Activated CD4-positive, CD25-positive, alpha-beta regulatory T cell treated with anti-CD3 and anti-CD28 coated beads, Interleukin-2, amount 50 U/mL, for 24 hours (primary cell): ENCODE measurements at regions not wholly inside any gene's neighbourhood (a gene's known extent, or its start where the extent isn't known, plus 50 kb on each side); places are given as distances from the start of the nearest gene placed in this dataset.
"Not testable (repeated sequence)": the region's sequence is repeated elsewhere in the genome, so short reads cannot be mapped to it uniquely, and the experiment has no call there.

ENCODE experiments used
- ATAC-seq, 2 donors: fragments of 150-1000 bp; cut with Tn5 transposase; one replicate each; pipeline ENCODE4 v1.10.0; 2021; ENCODE audit warnings: mild to moderate bottlenecking in 1 of 2, moderate library complexity in 1 of 2

DNA sequence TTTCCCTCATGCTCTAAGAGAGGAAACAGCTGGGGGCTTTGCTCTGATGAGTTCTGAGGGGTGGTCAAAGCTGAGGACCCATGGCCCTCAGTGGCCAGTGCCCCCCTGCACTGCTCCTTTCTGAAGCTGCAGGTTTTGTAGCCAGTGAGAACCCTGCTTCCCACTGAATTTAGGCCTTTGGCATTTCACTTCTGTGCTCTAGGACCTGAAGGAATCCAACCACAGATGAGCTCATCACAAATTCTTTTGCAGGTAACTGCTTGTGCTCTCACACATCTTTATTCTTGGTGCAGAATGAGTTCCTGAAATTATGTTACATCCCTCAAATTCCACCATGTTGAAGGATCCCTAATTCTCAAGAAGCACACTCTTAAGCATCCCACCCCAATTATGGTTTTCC lies 248.7 kb upstream of the IRF2BP2 start:
- no peak for ATAC-seq

DNA sequence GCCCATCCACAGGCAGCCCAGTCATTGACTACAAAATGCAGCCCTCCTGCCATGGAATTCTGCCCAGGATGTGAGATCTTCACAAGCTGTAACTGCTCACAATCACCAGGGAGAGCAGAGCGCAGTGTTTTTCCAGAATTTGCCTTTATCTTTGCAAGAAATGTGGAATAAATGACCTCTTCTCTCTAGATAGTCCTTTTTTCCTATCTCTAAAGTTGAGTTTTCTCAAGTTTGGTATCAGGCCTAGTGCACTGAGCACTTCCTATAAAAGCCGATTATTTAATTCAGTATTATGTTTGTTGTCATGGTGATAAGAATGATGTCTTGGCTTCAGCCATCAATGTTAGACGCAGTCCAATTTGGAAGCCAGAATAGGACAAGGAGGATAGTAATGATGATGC lies 246.9 kb upstream of the IRF2BP2 start:
- no peak for ATAC-seq

DNA sequence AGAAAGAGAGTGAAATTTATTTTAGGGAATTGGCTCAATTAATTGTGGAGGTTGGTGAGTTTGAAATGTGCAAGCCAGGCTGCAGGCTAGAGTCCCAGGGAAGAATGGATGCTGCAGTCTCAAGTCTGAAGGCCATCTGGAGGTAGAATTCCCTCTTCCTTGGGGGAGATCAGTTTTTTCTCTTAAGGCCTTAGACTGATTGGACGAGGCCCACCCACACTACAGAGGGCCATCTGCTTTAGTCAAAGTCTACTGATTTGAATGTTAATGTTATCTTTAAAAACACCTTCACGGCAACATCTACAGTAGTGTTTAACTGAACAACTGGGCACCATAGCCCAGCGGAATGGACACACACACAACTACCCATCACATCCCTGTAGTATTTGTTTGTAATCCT lies 245.9 kb upstream of the IRF2BP2 start:
- ATAC-seq = no peak

DNA sequence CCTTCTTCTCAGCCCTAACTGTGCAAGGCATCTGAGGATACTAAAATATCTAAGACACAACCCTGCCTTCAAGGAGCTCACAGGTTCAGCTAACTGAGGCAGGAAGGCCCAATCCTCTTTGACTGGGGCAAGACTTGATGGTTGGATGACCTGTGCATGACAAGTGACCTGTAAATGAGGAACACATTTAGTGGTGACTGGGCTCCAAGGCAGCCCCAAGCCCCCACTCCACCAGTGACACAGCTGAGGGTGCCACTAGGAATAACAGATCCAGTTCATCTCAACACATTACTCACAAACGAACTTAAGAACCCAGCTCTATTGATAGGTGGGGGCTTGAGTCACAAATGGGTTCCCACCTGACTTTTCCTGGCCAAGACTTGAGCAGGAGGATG lies 244.7 kb upstream of the IRF2BP2 start:
- no peak for ATAC-seq

DNA sequence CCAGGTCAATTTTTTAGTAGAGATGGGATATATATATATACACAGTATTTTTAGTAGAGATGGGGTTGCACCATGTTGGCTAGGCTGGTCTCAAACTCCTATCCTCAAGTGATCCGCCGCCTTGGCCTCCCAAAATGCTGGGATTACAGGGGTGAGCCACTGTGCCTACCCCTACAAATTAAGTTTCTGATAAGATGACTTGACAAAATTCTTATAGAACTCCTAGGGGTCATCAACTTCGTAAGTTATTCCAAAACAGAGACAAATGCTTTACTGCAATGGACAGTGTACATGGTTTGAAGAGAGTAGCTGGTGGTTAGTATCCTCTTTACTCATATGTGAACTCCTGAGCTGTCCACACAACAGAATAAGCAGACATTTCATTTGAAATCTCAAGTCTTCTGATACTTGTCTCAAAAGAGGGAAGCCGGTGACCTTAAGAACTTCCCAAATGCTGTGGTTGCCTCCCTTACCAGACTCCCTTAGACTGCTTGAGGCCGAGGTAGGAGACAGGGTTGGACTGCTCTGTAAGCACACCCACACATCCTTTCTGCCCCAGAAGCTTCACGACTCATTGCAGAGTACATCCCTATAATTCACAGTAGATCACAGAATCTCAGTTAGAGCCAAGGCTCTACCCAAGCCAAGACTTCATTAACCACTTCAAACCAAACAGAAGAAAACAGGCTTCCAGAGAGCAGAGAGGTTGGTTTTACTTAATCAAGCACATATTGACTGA lies 244.1 kb upstream of the IRF2BP2 start:
- ATAC-seq = no peak

DNA sequence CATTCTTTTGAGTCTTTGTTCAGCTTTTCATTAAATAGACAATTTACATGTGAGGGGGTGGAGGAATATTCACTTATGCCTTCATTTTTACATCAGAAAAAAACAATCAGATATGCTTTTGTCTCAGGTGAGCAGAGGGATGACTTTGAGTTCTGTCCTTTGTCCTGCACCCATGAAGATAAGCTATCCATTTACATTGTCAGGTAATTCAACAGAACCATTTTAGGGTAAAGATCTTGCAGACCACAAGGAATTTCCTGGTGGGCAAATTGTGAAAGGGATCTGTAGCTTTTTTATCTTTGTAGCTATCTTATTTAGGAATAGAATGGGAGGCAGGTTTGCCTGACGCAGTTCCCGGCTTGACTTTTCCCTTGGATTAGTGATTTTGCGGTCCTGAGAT lies 242.7 kb upstream of the IRF2BP2 start:
- no peak for ATAC-seq

DNA sequence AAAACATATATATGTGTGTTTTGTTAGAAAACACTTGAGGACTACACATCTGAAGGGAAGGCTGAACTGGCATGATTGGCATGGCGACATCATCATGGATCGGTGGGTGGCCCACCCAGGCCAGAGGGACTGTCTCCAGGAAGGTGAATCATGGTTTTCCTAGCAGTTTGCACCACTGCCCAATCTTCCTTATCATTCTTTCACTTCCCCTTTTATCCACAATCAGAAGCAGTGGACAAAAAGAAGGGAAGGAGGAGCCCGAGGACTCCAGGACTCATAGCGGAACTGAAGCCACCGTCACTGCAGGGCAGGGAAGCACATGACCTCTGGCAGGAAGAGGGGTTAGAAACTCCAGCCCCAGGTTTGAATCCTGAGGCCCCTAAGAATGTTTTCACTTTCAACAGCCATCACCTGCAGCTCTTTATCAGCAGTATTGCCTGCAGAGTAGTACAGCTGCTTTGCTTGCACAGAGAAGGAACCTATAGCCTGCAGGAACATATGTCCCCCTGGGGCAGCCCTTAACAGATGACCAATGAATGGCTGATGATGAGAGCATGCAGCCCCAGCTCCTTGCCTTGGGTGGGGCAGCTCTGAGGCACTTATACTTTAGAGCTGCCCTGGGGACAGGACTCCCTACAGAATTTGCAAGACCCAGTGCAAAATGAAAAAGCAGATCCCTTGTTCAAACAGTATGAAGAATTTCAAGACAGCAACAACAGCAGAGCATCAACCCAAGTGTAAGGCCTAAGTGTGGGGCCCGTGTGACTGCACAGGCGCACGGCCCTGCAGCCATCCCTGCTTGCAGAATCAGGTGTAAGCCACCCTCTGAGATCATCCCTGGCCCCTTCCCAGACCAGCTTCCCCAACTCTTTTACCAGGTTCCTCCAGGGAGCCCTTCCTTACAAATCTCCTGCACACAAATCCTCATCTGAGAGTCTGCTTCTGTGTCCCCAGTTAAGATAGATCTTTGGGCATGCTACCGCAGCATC lies 241.8 kb upstream of the IRF2BP2 start:
- ATAC-seq = no peak

DNA sequence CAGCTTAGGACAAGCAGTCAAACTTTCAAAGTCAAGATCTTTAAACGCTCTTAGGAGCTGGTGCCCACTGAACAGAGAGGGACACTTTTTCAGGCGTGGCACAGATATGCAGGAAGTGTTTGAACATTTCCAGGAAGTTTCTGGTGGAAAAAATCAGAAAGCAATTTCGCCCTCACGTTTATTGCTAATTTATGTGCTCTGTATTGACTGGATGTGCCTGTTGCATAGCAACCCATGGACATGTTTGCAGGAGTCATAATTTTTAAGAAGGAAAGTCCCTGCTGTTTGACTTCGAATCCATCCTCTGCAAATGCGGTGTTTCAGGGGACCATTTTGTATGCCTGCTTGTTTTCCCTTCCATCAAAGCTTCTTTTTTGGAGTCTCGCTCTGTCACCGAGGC lies 239.9 kb upstream of the IRF2BP2 start:
- ATAC-seq = no peak

DNA sequence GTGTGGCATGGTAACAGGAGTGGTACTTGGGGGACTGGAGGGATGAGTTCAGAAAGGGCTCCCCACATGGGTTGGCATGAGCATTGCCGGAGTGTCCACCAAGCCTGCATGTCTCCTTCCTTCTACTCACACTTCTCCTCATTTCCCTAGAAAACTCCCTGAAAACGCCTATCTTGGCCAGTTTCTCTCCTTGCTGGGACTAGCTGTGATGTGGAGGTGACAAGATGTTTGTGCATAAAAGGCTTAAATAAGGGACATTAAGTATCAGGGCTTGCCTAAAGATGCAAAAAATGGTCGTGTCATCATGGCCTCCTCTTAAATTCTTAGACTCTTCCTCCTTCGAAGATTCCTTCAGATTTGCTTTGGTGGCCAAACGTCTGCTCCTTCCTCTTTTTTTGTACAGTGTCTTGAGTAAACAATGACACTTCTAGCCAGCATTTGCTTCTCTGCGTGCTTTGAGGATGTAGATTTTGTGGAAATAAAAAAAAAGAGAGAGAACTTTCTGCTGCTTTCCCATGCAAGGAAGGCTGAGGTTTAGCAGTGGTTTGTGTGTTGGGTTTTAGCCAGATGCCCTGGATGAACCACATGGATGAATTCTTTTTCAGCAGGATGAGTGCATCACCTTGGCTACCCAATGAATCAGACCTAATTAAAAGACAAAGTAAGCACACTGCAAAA lies 239.1 kb upstream of the IRF2BP2 start:
- ATAC-seq = no peak

DNA sequence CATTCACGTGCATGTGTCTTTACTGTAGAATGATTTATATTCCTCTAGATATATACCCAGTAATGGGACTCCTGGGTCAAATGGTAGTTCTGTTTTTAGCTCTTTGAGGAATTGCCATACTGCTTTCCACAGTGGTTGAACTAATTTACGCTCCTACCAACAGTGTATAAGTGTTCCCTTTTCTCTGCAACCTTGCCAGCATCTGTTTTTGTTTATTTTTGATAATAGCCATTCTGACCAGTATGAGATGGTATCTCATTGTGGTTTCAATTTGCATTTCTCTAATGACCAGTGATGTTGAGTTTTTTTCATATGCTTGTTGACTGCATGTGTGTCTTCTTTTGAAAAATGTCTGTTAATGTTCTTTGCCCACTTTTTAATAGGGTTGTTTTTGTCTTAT lies 236.8 kb upstream of the IRF2BP2 start:
- ATAC-seq = not testable (repeated sequence)

DNA sequence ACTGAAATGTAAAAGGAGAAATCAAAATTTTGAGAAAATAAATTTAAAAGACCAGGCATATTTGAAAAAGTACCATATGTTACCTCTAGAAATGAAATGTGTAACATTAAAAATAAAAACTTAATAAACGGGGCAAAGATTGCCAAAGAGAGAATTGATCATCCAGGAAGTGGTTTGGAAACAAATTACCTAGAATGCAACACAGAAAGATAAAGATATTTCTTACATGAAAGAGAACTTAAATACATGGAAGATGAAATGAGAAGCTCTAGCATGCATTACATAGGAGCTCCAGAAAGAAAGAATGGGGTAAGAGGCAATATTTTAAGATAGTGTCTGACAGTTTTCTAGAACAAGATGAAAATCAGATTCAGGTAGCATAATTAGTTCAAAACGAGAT lies 235.9 kb upstream of the IRF2BP2 start:
- ATAC-seq = no peak

DNA sequence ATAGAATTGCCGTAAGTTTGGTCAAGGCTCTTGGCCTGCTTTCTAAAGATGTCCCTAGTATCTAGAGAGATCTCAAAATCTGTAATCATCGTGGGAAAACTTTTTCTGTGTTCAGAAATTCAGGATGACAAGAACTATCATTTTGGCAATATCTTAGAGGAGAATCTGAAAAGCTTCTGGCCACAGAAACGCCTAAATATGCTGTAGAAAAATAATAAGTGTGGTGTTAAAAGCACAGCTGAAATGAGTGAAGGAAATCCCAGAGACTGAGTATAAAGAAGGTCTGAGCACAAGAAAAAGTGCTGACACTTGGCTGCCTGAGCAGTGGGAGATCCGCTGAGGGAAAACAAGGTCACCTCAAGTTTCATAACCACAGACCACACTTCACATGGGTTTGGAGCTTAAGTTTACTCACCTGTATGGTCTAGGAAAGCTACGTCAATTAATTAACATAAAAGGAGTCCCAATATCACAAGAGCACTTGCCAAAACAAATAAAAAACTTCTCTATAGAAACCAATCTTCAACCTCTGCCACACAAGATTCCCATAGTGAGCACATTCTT lies 235.2 kb upstream of the IRF2BP2 start:
- ATAC-seq = peak in 1 of 2 donors; percentile 17

DNA sequence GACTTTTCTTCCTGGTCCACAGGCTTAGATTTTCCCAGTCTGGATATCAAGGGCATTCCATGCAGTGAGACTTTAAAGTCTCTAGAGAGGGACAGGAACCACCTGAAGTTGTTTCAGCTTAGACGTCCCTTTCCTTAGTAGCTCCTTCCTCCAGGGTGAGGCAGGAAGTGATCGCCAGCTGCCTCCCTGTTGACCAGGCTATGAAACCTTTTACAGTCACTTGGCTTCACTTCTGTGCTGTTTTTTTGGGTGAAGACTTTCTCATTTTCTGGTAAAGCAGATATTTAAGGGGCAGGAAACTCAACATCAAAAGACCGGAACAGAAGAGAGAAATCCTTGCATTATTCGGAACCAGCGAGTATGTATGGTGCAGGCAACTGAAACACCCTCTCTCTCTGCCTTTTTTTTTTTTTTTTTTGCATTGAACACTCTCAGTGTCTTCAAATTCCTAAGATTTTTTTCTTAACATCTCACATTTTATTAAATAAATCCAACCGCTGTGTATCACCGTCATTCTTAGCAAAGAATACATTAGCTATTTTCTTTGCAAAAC lies 234.6 kb upstream of the IRF2BP2 start:
- no peak for ATAC-seq

DNA sequence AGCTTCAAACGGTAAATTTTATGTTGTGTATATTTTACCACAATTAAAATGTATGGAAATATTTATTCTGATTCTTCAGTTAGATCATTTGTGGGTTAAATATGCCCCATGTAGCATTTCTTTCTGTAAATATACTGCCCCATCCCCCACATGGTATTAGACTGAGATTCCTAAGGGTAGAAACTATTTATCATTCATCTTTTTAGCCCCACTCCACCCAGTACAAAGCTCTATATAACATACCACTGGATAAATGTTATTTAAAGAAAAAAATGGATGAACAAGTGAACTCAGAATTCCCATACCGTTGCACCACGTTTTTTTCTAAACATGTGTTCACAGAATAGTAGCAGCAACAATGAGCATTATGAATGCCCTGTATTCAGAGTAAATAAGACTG lies 234.0 kb upstream of the IRF2BP2 start:
- ATAC-seq = no peak

DNA sequence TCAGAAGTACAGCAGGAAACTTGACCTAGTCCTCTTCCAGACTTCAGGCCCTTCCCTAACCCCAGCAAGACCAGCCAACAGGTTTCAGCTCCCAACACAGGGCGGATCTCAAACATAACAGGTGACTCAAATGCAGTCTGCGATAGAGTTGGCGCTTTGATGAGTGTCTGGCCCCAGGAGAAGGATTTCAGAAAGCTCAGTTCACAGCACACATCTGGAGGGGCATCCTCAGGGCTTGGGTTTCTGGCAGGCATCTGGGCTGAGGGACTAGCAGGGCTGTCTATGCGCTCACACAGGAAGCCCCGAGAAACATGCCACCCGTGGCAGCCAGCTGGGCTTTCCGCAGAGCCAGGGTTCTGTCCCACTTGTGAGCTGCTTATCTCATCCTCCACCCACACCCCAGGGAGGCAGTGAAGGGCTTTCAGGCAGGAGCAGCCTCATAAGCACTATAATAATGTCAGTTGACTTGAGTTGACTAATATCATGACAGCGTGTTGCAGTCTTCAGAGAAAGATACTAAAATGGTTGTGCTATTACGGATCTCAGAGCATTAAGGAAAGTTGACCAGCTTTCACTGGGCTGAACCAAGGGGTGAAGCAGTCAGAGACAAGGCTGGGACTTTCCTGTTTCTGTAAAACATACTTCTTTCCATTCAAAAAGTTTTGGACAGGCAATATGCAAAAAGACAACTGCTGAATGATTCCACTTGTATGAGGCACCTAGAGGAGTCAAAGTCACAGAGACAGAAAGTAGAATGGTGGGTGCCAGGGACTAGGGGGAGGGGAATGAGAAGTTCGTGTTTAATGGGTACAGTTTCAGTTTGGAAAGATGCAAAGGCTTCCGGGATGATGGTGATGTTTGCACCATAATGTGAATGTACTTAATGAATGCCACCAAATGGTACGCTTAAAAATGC lies 233.0 kb upstream of the IRF2BP2 start:
- peak; percentile 86 to 89 for ATAC-seq

DNA sequence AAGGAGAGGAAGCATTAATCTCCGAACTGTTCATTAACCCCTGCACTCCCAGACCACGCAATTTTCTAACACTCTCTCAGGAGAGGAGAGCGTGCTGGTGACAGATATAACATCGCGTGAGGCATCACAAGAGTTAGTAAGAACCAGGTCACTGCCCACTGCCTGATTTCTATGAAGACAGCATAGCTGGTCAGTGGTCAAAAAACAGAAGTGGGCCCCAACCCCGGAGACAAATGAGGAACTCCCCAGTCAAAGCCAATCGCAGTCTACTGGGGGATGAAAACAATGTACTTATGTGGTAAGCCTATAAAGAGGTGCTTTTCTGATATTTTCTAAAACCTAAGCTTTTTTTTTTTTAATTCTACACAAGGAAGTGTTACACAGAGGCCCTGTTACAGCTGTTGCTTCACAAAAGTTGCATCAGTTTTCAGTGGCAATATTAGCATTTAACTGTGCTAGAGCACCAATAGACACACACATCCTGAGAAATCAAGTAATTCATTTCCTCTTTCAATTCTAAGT lies 231.8 kb upstream of the IRF2BP2 start:
- peak in 1 of 2 donors; percentile 8 for ATAC-seq

DNA sequence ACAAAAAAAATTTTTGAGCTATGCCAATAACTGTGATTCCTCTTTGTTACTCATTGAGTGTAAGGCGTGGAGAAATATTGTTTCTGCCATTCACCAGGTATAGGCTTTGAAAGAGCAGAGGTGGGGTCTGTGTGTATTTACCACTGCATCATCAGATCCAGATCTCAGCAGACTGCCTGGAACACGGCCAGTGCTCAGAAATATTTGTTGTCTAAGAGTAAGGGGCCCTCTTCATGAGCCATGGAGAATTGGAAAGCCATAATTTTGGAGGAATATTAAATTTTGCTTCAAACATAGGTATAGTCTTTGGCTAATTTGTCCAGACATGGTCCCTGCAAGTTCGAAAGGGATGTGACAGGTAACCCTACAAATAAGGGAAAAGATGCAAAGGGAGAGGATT lies 231.3 kb upstream of the IRF2BP2 start:
- ATAC-seq = no peak

DNA sequence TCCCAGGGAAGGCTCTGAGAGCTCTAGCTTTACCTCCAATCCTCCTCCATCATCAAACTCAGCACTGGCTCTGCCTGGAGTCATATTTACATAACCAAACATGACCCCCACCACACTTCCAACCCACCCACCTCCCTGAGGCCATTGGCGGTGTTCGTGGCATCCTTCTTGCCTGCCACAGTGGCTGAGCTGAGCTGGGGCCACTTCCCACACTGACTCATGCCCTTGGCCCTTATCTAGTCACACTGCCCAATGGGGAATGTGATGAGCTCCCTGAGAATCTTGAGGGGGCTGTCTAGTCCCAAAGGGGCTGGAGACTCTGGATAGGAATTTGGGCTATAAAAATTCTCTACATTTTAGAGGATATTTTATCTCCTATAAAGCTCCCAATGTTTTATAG lies 230.9 kb upstream of the IRF2BP2 start:
- no peak for ATAC-seq

DNA sequence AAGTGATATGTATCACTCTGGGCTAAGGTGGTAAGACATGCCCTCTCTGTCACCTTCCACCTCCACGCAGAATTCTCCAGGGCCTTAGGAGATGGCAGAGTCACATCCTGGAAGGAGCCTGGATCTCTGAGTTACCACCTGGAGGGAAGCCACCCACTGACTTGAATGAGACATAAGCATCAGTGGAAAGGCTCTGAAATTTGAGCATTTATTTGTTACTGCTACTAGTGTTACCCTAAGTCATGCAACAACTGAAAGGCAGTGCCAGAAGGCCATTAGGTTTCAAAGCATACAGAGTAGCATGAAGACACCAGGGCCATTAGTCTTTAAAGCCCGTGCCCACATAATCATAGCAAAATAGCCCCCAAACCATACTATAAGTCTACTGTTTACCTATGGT lies 230.3 kb upstream of the IRF2BP2 start:
- ATAC-seq = no peak

DNA sequence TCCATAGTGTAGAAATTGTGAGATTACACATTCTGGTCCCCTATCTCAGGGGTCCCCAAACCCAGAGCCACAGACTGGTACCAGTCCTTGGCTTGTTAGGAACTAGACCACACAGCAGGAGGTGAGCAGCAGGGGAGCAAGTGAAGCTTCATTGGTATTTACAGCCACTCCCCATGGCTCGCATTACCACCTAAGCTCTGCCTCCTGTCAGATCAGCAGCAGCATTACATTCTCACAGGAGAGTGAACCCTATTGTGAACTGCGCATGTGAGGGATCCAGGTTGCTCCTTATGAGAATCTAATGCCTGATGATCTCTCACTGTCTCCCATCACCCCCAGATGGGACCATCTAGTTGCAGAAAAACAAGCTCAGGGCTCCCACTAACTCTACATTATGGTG lies 229.7 kb upstream of the IRF2BP2 start:
- no peak for ATAC-seq

DNA sequence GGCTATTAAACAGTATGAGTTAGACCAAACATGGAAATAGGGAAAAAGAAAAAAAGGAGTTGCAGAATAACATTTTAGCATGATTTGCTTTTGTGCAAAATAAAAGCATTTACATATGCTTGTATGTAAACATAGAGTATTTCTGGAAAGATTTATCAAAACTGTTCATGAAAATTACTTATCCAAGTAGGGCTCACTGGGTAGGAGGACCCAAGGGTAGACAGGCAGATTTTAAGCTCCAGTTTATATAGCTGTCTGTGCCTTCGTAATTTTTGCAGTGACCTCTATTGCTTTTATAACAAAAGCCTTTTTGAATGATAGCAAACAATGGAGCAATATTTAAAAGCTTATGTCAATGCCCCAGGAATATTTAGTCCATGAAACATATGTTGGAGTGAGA lies 228.8 kb upstream of the IRF2BP2 start:
- no peak for ATAC-seq
